ENCODE measurements at regions not wholly inside any gene's neighbourhood (a gene's known extent, or its start where the extent isn't known, plus 50 kb on each side); places are given as distances from the start of the nearest gene placed in this dataset.

- H3K4me1 Mint-ChIP-seq (ENCODE audit: low read depth) = no peaks in the 10 kb centered on the region
- H3K27me3 Mint-ChIP-seq (ENCODE audit: low read depth) = no peaks in the 10 kb centered on the region
- TF ChIP-seq CTCF (IDR thresholded peaks at IDR 0.05) = no peak
Observed at GRCh38 chr2:147223119-147223518, 621.7 kb upstream of the ACVR2A start.

GRCh38 chr2:147222506-147222905, 622.3 kb upstream of the ACVR2A start:
- Mint-ChIP-seq H3K27me3 (ENCODE audit: low read depth) (no peaks in the 10 kb centered on the region), H3K4me1 (ENCODE audit: low read depth) (no peaks in the 10 kb centered on the region), H3K4me3 (ENCODE audit: unreplicated experiment) (no peak overlapping the region), H3K9me3 (ENCODE audit: low read depth) (no peaks in the 10 kb centered on the region), H3K36me3 (ENCODE audit: low read depth) (no peaks in the 10 kb centered on the region), H3K27ac (ENCODE audit: unreplicated experiment) (no peak overlapping the region)
- DNase-seq (ENCODE audit: low spot score) = no peak
- no peak for TF ChIP-seq CTCF (IDR thresholded peaks at IDR 0.05)

More at GRCh38 chr2:147223119-147223518, 621.7 kb upstream of the ACVR2A start:
- no peak for DNase-seq (ENCODE audit: low spot score)
- H3K9me3 Mint-ChIP-seq (ENCODE audit: low read depth) = no peaks in the 10 kb centered on the region
- H3K4me3 Mint-ChIP-seq (ENCODE audit: unreplicated experiment) = no peak overlapping the region
- H3K27ac Mint-ChIP-seq (ENCODE audit: unreplicated experiment) = no peak overlapping the region
- no peaks in the 10 kb centered on the region for H3K36me3 Mint-ChIP-seq (ENCODE audit: low read depth)

- no peaks in the 10 kb centered on the region for H3K36me3 Mint-ChIP-seq (ENCODE audit: low read depth)
- DNase-seq (ENCODE audit: low spot score) = no peak
- no peak overlapping the region for H3K27ac Mint-ChIP-seq (ENCODE audit: unreplicated experiment)
- H3K9me3 Mint-ChIP-seq (ENCODE audit: low read depth) = peaks cover 2% of the 10 kb centered on the region
- no peak for TF ChIP-seq CTCF (IDR thresholded peaks at IDR 0.05)
- no peak overlapping the region for H3K4me3 Mint-ChIP-seq (ENCODE audit: unreplicated experiment)
- no peaks in the 10 kb centered on the region for H3K4me1 Mint-ChIP-seq (ENCODE audit: low read depth)
- peaks cover 3% of the 10 kb centered on the region for H3K27me3 Mint-ChIP-seq (ENCODE audit: low read depth)
Observed at GRCh38 chr2:147214914-147215313, 629.9 kb upstream of the ACVR2A start.

GRCh38 chr2:147211484-147211883, 633.3 kb upstream of the ACVR2A start:
- no peaks in the 10 kb centered on the region for H3K36me3 Mint-ChIP-seq (ENCODE audit: low read depth)
- H3K27me3 Mint-ChIP-seq (ENCODE audit: low read depth) = peaks cover 3% of the 10 kb centered on the region
- H3K4me1 Mint-ChIP-seq (ENCODE audit: low read depth) = no peaks in the 10 kb centered on the region
- H3K27ac Mint-ChIP-seq (ENCODE audit: unreplicated experiment) = no peak overlapping the region
- no peak overlapping the region for H3K4me3 Mint-ChIP-seq (ENCODE audit: unreplicated experiment)
- DNase-seq (ENCODE audit: low spot score) = no peak
- peaks cover 6% of the 10 kb centered on the region for H3K9me3 Mint-ChIP-seq (ENCODE audit: low read depth)
- TF ChIP-seq CTCF (IDR thresholded peaks at IDR 0.05) = no peak

- Mint-ChIP-seq H3K27ac (ENCODE audit: unreplicated experiment) (no peak overlapping the region), H3K9me3 (ENCODE audit: low read depth) (peaks cover 12% of the 10 kb centered on the region), H3K4me3 (ENCODE audit: unreplicated experiment) (no peak overlapping the region), H3K36me3 (ENCODE audit: low read depth) (no peaks in the 10 kb centered on the region), H3K27me3 (ENCODE audit: low read depth) (no peaks in the 10 kb centered on the region), H3K4me1 (ENCODE audit: low read depth) (peaks cover 9% of the 10 kb centered on the region)
- DNase-seq (ENCODE audit: low spot score) = no peak
- TF ChIP-seq CTCF (IDR thresholded peaks at IDR 0.05) = no peak
Observed at GRCh38 chr2:147204102-147204501, 640.7 kb upstream of the ACVR2A start.
